ENCODE measurements at regions not wholly inside any gene's neighbourhood (a gene's known extent, or its start where the extent isn't known, plus 50 kb on each side); places are given as distances from the start of the nearest gene placed in this dataset.

DNA sequence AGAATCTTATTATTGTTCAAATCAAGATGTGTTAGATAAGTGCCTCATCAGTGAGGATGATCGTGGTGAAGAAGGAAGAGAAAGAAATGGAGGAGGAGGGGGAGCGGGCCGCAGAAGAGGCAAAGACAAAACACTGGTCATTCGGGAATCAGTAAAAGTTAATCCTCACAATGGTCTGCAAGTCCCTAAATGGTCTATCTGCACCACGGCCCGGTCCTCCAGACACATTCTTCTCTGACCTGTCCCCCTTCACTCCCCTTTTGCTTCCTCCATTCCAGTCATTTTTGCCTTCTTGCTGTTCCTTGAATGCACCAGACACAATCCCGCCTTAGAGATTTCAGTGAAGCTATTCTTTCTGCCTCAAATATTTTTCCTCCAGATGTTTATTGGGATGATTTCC lies 240.1 kb upstream of the ADGRL2 start:
- Histone ChIP-seq H3K9me2 (ENCODE audit: low read depth, low read length) (no peaks in the 10 kb centered on the region), H3K9me3 (ENCODE audit: low read length) (no peaks in the 10 kb centered on the region), H3K27me3 (ENCODE audit: insufficient read depth, low read length) (no peaks in the 10 kb centered on the region), H4K20me1 (ENCODE audit: insufficient read depth, low read length) (no peaks in the 10 kb centered on the region), H3K4me2 (ENCODE audit: low read length) (no peak overlapping the region), H3K36me3 (ENCODE audit: insufficient read depth, low read length) (no peaks in the 10 kb centered on the region), H2AFZ (ENCODE audit: low read length) (no peak overlapping the region), H3K4me1 (ENCODE audit: insufficient read depth, low read length, severe bottlenecking) (no peaks in the 10 kb centered on the region), H3K9ac (ENCODE audit: low read length) (no peak overlapping the region), H3K27ac (ENCODE audit: low read depth, low read length, poor library complexity, severe bottlenecking) (no peak overlapping the region), H3F3A (ENCODE audit: insufficient read depth, low read length) (no peaks in the 10 kb centered on the region), H3K79me2 (ENCODE audit: insufficient read depth, low read length) (no peaks in the 10 kb centered on the region), H3K4me3 (ENCODE audit: low read depth, low read length, poor library complexity, severe bottlenecking) (no peak overlapping the region)
- TF ChIP-seq, protein P1, sequence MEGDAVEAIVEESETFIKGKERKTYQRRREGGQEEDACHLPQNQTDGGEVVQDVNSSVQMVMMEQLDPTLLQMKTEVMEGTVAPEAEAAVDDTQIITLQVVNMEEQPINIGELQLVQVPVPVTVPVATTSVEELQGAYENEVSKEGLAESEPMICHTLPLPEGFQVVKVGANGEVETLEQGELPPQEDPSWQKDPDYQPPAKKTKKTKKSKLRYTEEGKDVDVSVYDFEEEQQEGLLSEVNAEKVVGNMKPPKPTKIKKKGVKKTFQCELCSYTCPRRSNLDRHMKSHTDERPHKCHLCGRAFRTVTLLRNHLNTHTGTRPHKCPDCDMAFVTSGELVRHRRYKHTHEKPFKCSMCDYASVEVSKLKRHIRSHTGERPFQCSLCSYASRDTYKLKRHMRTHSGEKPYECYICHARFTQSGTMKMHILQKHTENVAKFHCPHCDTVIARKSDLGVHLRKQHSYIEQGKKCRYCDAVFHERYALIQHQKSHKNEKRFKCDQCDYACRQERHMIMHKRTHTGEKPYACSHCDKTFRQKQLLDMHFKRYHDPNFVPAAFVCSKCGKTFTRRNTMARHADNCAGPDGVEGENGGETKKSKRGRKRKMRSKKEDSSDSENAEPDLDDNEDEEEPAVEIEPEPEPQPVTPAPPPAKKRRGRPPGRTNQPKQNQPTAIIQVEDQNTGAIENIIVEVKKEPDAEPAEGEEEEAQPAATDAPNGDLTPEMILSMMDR (IDR thresholded peaks at IDR 0.05; ENCODE audit: low read length) = no peak
- no peak for TF ChIP-seq EZH2 (IDR thresholded peaks at IDR 0.05; ENCODE audit: borderline replicate concordance, low read length)

DNA sequence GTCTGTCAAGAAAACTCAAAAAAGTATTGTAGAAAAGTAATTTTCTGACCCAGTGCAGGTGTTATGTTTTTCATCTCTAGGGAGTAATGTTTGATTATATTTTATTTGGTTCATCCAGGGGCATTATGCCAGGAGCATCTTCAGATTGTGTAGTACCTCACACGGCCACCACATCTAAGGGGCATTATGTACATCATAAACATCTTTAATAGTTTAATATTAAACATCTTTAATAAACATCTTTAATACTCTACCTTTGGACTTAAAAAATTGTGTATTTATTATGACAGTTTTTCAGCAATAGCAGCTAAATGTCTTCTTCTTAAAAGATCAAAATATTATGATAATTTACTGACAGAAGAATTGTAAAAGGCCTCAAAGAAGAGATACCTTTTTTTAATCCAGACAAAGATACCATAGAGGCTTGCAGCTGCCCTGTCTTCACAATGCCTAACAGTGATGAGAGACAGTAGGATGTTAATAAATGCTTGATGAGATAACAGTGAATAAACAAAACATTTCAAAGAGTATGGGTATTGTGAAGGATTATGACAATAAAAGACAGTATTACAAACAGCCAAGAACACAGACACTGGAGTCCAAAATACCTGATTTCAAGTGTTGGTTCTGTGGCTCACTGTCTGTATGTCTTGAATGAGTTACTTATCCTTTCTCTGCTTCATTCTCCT lies 240.9 kb upstream of the ADGRL2 start:
- Histone ChIP-seq H3K9ac (ENCODE audit: low read length) (no peak overlapping the region), H3F3A (ENCODE audit: insufficient read depth, low read length) (no peaks in the 10 kb centered on the region), H3K27me3 (ENCODE audit: insufficient read depth, low read length) (no peaks in the 10 kb centered on the region), H3K79me2 (ENCODE audit: insufficient read depth, low read length) (no peaks in the 10 kb centered on the region), H3K9me3 (ENCODE audit: low read length) (no peaks in the 10 kb centered on the region), H3K4me3 (ENCODE audit: low read depth, low read length, poor library complexity, severe bottlenecking) (no peak overlapping the region), H3K4me2 (ENCODE audit: low read length) (no peak overlapping the region), H4K20me1 (ENCODE audit: insufficient read depth, low read length) (no peaks in the 10 kb centered on the region), H3K4me1 (ENCODE audit: insufficient read depth, low read length, severe bottlenecking) (no peaks in the 10 kb centered on the region), H2AFZ (ENCODE audit: low read length) (no peak overlapping the region), H3K36me3 (ENCODE audit: insufficient read depth, low read length) (no peaks in the 10 kb centered on the region), H3K27ac (ENCODE audit: low read depth, low read length, poor library complexity, severe bottlenecking) (no peak overlapping the region), H3K9me2 (ENCODE audit: low read depth, low read length) (no peaks in the 10 kb centered on the region)
- no peak for TF ChIP-seq EZH2 (IDR thresholded peaks at IDR 0.05; ENCODE audit: borderline replicate concordance, low read length)
- TF ChIP-seq, protein P1 (IDR thresholded peaks at IDR 0.05; ENCODE audit: low read length) = no peak

DNA sequence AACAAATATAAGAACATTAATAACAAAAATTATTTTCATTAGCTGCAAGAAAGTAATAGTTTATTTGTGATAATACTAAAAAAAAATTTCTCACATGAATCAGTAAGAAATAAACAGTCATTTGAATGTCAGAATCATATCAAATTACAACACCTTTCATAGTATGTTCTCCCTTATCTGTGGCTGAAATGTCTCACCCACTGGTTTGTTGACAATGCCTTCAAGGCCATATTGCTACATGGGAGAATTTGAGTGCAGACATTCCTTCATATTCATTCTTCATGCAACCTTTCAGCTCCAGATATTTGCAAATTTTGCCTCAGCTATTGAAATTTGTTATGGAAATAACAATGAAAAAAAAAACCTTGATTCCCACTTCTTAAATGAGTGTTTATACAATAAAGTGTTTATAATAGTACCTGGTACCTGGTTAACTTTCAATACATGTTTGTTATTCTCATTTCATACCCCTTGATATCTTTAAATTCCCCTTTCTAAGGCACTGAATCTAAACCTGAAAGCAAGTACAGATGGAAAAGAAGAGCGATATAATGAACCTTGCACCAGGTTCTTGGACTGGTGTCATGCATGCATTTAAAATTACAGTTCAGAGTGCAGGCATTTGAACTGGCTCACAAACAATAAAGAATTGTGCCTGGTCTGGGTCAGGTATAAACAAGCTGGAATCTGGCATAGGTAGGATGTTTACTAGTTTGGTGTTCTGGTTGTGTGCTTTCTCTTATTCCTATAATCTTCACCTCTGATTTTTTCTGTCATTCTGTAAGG lies 242.2 kb upstream of the ADGRL2 start:
- no peaks in the 10 kb centered on the region for H4K20me1 ChIP-seq (ENCODE audit: insufficient read depth, low read length)
- TF ChIP-seq, protein P1 (IDR thresholded peaks at IDR 0.05; ENCODE audit: low read length) = no peak
- no peak for TF ChIP-seq EZH2 (IDR thresholded peaks at IDR 0.05; ENCODE audit: borderline replicate concordance, low read length)
- no peak overlapping the region for H3K4me2 ChIP-seq (ENCODE audit: low read length)

More for the DNA sequence above, 242.2 kb upstream of the ADGRL2 start:
- H3K9me2 ChIP-seq (ENCODE audit: low read depth, low read length) = no peaks in the 10 kb centered on the region
- no peak overlapping the region for H2AFZ ChIP-seq (ENCODE audit: low read length)
- no peak overlapping the region for H3K27ac ChIP-seq (ENCODE audit: low read depth, low read length, poor library complexity, severe bottlenecking)
- H3K36me3 ChIP-seq (ENCODE audit: insufficient read depth, low read length) = no peaks in the 10 kb centered on the region
- H3K9me3 ChIP-seq (ENCODE audit: low read length) = no peaks in the 10 kb centered on the region
- no peak overlapping the region for H3K9ac ChIP-seq (ENCODE audit: low read length)
- H3K27me3 ChIP-seq (ENCODE audit: insufficient read depth, low read length) = no peaks in the 10 kb centered on the region
- H3K4me3 ChIP-seq (ENCODE audit: low read depth, low read length, poor library complexity, severe bottlenecking) = no peak overlapping the region
- no peaks in the 10 kb centered on the region for H3K79me2 ChIP-seq (ENCODE audit: insufficient read depth, low read length)
- no peaks in the 10 kb centered on the region for H3K4me1 ChIP-seq (ENCODE audit: insufficient read depth, low read length, severe bottlenecking)
- no peaks in the 10 kb centered on the region for H3F3A ChIP-seq (ENCODE audit: insufficient read depth, low read length)
